GM06990 (cell line): ENCODE measurements at regions not wholly inside any gene's neighbourhood (a gene's known extent, or its start where the extent isn't known, plus 50 kb on each side); places are given as distances from the start of the nearest gene placed in this dataset.
"Not testable (repeated sequence)": the region's sequence is repeated elsewhere in the genome, so short reads cannot be mapped to it uniquely, and the experiment has no call there.

Experiments used
- DNase-seq: peaks from one replicate; pipeline ENCODE4 v3.0.0-alpha.2; 2011; ENCODE audit not compliant: insufficient read length; ENCODE audit errors: extremely low read depth
- H3K27me3 ChIP-seq: replicated peaks from 2 replicates; pipeline ENCODE4 v1.6.0; 2011; ENCODE audit warnings: low read length; ENCODE audit not compliant: control insufficient read depth, insufficient read depth
- H3K36me3 ChIP-seq: 2 replicates; pipeline ENCODE4 v1.5.1; 2011; ENCODE audit warnings: low read length; ENCODE audit not compliant: control insufficient read depth, insufficient read depth
- H3K4me3 ChIP-seq: replicated peaks from 2 replicates; pipeline ENCODE4 v1.5.1; 2011; ENCODE audit warnings: low read depth, mild to moderate bottlenecking, control low read depth, low read length
- TF ChIP-seq, protein P1 (sequence below): IDR thresholded peaks from 2 replicates; pipeline ENCODE4 v1.5.1; 2011; ENCODE audit warnings: low read length, control low read depth, mild to moderate bottlenecking, inconsistent platforms; ENCODE audit not compliant: insufficient read depth, poor library complexity, severe bottlenecking

DNA sequence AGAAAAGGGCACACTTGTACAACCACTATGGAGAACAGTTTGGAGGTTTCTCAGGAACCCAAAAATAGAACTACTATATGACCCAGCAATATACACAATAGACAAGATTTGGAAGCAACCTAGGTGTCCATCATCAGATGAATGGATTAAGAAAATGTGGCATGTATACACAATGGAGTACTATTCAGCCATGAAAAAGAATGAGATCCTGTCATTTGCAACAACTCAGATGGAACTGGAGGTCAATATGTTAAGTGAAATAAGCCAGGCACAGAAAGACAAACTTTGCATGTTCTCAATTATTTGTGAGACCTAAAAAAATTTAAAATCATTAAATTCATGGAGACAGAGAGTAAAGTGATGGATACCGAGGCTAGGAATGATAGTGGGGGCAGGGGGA lies 118.8 kb downstream of the ZNF467 start:
- no peak for DNase-seq
- TF ChIP-seq, protein P1, sequence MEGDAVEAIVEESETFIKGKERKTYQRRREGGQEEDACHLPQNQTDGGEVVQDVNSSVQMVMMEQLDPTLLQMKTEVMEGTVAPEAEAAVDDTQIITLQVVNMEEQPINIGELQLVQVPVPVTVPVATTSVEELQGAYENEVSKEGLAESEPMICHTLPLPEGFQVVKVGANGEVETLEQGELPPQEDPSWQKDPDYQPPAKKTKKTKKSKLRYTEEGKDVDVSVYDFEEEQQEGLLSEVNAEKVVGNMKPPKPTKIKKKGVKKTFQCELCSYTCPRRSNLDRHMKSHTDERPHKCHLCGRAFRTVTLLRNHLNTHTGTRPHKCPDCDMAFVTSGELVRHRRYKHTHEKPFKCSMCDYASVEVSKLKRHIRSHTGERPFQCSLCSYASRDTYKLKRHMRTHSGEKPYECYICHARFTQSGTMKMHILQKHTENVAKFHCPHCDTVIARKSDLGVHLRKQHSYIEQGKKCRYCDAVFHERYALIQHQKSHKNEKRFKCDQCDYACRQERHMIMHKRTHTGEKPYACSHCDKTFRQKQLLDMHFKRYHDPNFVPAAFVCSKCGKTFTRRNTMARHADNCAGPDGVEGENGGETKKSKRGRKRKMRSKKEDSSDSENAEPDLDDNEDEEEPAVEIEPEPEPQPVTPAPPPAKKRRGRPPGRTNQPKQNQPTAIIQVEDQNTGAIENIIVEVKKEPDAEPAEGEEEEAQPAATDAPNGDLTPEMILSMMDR = no peak
- Histone ChIP-seq H3K36me3 (no peaks in the 10 kb centered on the region), H3K27me3 (no peaks in the 10 kb centered on the region), H3K4me3 (no peak overlapping the region)

DNA sequence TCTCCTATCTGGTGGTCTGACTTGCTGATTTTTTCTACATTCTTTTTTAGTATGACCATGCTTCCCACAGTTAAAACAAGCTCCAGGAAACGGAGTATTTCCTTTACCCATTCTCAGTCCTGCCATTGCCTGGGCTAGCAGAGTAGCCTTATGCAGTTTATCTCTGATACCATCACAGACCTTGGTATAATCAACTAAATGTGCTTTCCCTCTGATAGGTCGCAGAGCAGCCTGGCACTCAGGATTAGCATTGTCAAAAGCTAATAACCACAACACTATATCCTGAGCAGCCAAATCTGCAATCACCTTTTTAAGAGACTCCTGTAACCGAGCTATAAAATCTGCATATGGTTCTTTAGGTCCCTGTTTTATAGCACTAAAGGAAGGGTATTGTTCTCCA lies 123.2 kb downstream of the ZNF467 start:
- H3K4me3 ChIP-seq, H3K36me3 ChIP-seq, DNase-seq, H3K27me3 ChIP-seq: not testable (repeated sequence)

DNA sequence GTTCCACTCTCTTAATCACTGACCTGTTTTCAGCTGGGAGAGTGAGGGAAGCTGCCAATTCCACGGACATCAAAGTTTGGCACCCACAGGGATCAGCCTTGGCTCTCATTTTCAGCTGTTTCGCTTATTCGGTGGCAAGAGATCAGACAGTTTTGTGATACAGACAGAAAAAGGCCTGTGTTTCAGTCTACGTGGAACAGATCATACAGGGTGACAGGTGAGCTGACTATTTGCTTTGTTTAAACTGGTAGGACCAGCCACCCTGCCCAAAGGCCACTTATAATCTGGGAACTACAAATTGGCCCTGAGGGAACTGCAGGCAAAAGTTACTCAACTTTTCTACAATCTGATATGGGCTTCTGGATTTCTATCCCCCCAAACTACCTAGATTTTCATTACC lies 128.6 kb downstream of the ZNF467 start:
- Histone ChIP-seq H3K4me3 (no peak overlapping the region), H3K36me3 (no peaks in the 10 kb centered on the region), H3K27me3 (no peaks in the 10 kb centered on the region; the same call in 1 of the 2 replicates)
- DNase-seq = no peak
- TF ChIP-seq, protein P1 = no peak

DNA sequence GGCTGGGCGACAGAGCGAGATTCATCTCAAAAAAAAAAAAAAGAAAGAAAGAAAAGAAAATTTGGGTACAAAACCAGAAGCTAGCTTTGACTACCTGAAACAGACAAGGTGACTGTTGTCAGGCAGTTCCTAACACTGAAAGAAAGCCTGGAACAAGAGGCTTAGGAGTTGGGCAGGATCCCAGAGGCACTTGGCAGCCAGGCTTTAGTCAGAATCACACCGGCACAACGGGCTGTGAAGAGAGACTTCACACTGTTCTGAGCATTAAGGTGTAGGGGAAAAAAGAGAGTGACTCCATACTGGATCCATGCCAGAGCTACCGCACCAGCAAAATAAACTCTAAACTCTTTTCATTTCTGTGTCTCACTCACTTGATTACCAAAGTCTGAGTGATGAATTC lies 130.8 kb downstream of the ZNF467 start:
- Histone ChIP-seq H3K27me3 (no peaks in the 10 kb centered on the region; the same call in 1 of the 2 replicates), H3K36me3 (no peaks in the 10 kb centered on the region), H3K4me3 (no peak overlapping the region)
- no peak for DNase-seq
- TF ChIP-seq, protein P1 = no peak

DNA sequence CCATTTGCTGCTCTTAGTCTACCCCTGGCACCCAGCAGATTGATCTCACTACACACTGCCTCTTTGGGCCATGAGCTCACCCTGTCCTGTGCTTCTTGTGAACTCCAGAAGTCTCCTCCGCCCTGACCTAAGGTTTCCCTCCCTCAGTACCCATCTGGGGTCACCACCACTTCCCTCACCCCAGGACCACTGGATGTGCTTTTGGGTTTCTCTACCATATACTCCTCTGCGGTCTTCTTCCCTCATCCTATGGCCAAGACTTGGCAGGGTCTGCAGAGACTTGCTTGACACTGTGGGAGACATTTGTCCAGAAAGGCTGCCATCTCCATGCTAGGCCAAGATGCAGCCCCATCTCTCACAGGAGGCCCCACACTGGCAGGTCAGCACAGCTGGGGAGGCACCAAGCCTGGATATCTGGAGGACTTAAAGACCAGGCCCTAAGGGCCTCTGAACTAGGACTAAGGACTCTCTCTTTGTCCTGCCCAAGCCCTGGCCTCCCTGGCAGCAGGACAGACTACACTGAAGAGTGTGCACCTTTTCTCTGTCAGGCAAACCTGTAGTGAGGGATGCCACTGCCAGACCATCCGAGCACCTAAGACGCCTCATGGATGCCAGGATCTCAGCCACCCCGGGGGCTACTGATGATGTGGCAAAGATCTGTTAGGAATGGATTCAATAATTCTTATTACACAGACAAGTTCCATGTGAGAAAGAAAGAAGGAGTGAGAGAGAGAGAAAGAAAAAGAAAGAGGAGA lies 134.6 kb downstream of the ZNF467 start:
- no peaks in the 10 kb centered on the region for H3K36me3 ChIP-seq
- TF ChIP-seq, protein P1 = no peak
- H3K27me3 ChIP-seq = no peaks in the 10 kb centered on the region; the same call in none of the 2 replicates
- DNase-seq = no peak
- no peak overlapping the region for H3K4me3 ChIP-seq

DNA sequence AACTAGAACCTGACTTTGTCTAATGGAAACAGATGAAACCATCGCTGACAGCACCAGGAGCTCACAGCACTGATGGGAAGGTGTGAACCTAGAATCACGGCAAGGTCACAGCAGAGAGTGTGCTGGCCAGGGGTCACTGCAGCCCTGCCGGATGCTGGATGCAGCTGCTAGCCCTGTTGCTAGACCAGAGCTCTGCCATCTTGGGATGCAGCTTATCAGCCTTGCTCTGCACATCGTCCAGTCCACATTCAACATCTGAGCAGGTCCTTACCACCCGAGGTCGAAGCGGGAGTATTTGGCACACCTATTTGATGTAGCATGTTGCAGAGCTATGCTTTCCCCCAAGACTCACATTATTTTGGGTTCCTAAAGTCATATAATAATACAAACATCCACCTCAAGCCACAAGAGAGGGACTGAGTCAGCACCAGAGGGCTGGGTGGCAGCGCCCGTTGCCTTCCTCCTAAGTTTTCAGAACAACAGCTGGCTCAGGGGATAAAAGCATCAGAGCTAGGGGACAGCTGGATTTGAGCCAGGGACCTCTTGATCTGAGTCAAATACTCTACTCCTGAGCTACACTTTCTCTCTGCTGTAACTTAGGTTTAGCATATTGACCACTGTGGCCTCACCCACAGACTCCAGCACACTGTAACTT lies 135.3 kb downstream of the ZNF467 start:
- no peaks in the 10 kb centered on the region; the same call in none of the 2 replicates for H3K27me3 ChIP-seq
- no peak overlapping the region for H3K4me3 ChIP-seq
- DNase-seq = no peak
- TF ChIP-seq, protein P1 = no peak
- H3K36me3 ChIP-seq = no peaks in the 10 kb centered on the region
